Natural killer cell treated with Interleukin-12 subunit alpha and Interleukin-12 subunit beta and Interleukin-15 and Interleukin-18, amount 100 ng/mL, for 72 hours (primary cell): ENCODE measurements at regions not wholly inside any gene's neighbourhood (a gene's known extent, or its start where the extent isn't known, plus 50 kb on each side); places are given as distances from the start of the nearest gene placed in this dataset.

Experiments used
- ATAC-seq, 2 donors: fragments of 150-1000 bp; cut with Tn5 transposase in 1 of 2; sonication (Bioruptor Pico), chemical (Tn5 transposase) in 1 of 2; 2 replicates each; pipeline ENCODE4 v1.10.0; 2021
- DNase-seq: peaks from one replicate; pipeline ENCODE4 v3.0.0; 2022; ENCODE audit warnings: low spot score
- H3K27ac Mint-ChIP-seq, 2 donors: 1 replicate in 1 of 2; 2 replicates in 1 of 2; pipeline ENCODE4 v1.8.0; 2022; ENCODE audit warnings: mixed read lengths in 2 of 2, mild to moderate bottlenecking in 1 of 2, moderate library complexity in 1 of 2
- H3K27me3 Mint-ChIP-seq, 2 donors: 1 replicate in 1 of 2; 2 replicates in 1 of 2; pipeline ENCODE4 v1.8.0; 2022; ENCODE audit warnings: mixed read lengths in 2 of 2
- H3K36me3 Mint-ChIP-seq: one replicate; pipeline ENCODE4 v1.8.0; 2022; ENCODE audit warnings: mixed read lengths
- H3K4me1 Mint-ChIP-seq, 2 donors: 1 replicate in 1 of 2; 2 replicates in 1 of 2; pipeline ENCODE4 v1.8.0; 2022; ENCODE audit warnings: low read depth in 2 of 2, mixed read lengths in 2 of 2, mild to moderate bottlenecking in 1 of 2
- H3K4me3 Mint-ChIP-seq: one replicate; pipeline ENCODE4 v1.8.0; 2022; ENCODE audit warnings: mixed read lengths
- H3K9me3 Mint-ChIP-seq: 2 replicates; pipeline ENCODE4 v1.8.0; 2022; ENCODE audit warnings: mixed read lengths

DNA sequence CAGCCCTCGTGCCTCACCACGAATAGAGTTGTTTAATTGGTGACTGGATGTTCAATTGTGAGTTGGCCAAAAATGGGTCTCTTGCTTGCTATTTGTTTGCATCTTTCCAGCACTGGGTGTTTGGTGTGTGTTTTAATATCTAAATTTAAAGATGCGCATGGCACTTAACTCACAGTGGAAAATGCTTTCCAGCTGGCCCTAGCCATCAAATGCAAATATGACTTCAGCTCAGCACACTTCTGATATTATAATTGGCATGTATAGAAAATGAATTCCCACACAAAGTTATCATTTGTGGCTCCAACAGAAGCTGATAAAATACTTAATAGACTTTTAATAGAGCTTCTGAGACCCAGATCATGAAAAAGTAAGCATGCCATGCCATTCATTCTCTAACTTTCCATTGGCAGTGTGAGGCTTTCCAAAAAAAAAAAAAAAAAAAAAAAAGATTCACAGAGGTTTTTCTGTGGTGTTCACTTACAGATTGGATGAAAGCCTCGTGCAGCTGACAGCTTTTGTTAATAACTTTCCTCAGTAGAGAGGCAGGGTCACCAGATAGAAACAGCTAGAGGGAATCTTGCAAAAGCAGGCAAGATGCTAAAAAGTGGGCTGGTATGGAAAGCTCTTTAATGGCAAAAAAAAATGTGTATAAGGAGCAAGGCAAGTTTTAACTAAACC is 425.2 kb downstream of the GALC start:
- DNase-seq = no peak
- no peaks in the 10 kb centered on the region for H3K36me3 Mint-ChIP-seq
- ATAC-seq = no peak
- H3K27ac Mint-ChIP-seq = no peak overlapping the region
- no peak overlapping the region for H3K4me3 Mint-ChIP-seq
- H3K27me3 Mint-ChIP-seq = no peaks in the 10 kb centered on the region
- no peaks in the 10 kb centered on the region for H3K4me1 Mint-ChIP-seq
- H3K9me3 Mint-ChIP-seq = peaks cover 5% of the 10 kb centered on the region

DNA sequence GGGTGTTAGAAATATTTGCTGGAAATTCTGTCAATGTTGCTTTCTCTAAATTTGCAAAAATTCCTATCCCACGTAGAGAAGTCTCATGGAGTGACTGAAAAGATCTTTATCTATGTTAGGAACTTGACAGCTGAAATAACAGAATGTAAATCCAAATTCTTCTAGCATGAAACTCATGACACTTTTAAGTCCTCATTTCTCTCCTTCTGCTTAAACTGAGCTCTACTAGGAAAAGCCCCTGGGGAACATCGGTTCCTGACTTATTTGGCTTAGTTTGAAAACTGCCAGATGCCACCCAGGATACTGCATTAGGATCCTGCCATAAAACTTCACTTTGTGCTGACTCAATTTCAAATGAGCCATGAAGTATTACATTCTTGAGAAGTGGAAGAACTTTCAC is 426.0 kb downstream of the GALC start:
- Mint-ChIP-seq H3K4me3 (no peak overlapping the region), H3K27ac (no peak overlapping the region), H3K4me1 (no peaks in the 10 kb centered on the region), H3K36me3 (no peaks in the 10 kb centered on the region), H3K27me3 (no peaks in the 10 kb centered on the region), H3K9me3 (peaks cover 8% of the 10 kb centered on the region)
- DNase-seq (no peak), ATAC-seq (no peak)

DNA sequence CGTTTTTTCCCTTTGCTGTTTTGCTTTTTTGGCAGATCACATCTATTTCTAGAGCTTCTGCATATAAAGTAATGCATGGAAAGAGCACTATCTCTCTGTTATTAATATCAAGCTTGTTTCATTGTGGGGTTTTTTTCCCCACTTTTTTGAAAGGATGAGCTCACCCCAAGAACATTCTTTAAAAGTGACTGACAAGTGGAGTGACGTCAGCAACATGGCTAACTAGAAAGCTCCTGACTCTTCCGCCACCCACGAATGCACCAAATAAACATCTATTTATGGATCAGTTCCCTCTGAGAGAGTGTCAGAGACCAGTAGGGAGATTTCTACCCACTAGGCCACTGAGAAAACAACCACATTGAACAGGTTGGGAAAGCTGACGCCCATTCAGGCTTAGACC is 445.4 kb downstream of the GALC start:
- H3K9me3 Mint-ChIP-seq = peaks cover 19% of the 10 kb centered on the region
- H3K4me1 Mint-ChIP-seq = no peaks in the 10 kb centered on the region
- no peaks in the 10 kb centered on the region for H3K27me3 Mint-ChIP-seq
- ATAC-seq = no peak
- H3K4me3 Mint-ChIP-seq = no peak overlapping the region
- DNase-seq = no peak
- H3K36me3 Mint-ChIP-seq = peaks cover 5% of the 10 kb centered on the region
- H3K27ac Mint-ChIP-seq = no peak overlapping the region

DNA sequence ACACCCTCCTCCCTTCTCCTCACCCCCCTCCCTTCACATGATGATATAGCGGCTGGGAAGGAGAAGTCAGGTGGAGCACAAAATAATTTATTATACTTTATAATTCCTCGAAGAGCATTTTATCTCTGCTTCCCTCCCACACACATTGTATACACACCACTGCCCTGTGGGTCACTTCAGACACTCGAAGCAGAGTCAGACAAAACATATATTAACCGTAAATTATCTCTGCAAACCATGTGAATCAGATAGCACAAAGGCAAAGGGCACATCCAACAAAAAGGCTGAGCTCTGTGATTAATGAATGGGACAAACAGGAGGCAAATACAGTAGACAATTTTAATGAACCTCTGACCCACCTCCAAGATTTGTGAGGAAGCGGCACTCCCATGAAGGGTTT is 450.7 kb downstream of the GALC start:
- DNase-seq (no peak), ATAC-seq (no peak)
- Mint-ChIP-seq H3K9me3 (peaks cover 21% of the 10 kb centered on the region), H3K4me3 (no peak overlapping the region), H3K4me1 (no peaks in the 10 kb centered on the region), H3K27me3 (no peaks in the 10 kb centered on the region), H3K27ac (no peak overlapping the region), H3K36me3 (no peaks in the 10 kb centered on the region)

DNA sequence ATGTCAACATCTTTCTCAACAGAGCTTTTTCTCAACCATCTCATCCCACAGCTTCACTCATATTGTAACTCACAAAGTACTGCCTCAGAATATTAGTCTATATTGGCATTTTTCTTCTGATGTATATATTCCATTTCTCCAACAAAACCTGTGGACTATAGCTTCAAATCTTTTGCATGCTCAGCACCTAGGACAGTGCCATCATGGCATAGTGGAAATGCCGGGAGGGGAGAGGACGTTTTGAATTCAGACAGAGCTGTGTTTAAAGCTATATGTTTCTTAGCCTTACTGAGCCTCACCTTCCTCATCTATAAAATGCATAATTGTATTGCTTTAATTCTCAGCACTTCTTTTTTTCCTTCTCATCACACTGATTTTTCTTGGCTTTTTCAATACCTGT is 452.6 kb downstream of the GALC start:
- DNase-seq (no peak), ATAC-seq (no peak)
- H3K4me1 Mint-ChIP-seq = no peaks in the 10 kb centered on the region
- no peaks in the 10 kb centered on the region for H3K36me3 Mint-ChIP-seq
- no peaks in the 10 kb centered on the region for H3K27me3 Mint-ChIP-seq
- H3K27ac Mint-ChIP-seq = no peak overlapping the region
- H3K9me3 Mint-ChIP-seq = peaks cover 22% of the 10 kb centered on the region
- H3K4me3 Mint-ChIP-seq = no peak overlapping the region

DNA sequence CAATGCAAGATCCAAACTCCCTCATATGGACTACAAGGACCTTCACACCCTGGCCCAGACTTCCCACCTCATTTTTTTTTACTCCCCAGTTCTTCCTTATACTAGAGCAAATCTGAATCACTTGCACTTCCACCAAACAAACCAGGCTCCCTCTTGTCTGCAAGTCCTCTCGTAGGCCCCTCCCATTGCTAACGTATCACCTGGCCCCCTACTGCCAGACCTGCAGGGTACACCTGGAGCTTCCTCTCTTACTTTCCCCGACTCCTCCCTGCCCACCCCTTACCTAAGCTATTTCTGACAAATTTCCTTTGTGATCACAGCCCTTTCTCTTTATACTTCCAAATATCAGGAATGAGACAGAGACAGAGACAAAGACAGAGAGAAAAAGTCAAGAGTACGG is 463.9 kb downstream of the GALC start:
- Mint-ChIP-seq H3K4me1 (no peaks in the 10 kb centered on the region), H3K4me3 (no peak overlapping the region), H3K27me3 (no peaks in the 10 kb centered on the region), H3K9me3 (peaks cover 11% of the 10 kb centered on the region), H3K27ac (no peak overlapping the region), H3K36me3 (no peaks in the 10 kb centered on the region)
- DNase-seq = no peak
- ATAC-seq = no peak

DNA sequence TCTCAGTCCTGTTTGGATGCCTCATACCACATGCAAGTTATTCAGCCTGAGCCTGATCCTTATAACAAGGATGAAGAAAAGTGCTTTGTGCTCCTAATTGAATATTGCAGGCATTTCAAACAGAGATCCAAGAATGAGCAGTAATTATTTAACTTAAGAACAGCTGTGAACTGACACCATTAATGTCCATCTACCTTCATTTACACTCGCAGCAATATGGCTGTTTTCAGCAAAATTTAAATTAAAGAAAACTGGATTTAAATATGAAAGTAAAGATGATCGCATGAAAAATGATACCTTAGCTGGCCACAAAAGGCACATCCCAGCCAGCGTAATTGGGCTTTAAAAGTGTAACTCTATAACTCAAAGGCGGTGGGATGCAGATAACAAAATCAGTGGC is 466.3 kb downstream of the GALC start:
- no peak overlapping the region for H3K4me3 Mint-ChIP-seq
- no peak for ATAC-seq
- no peaks in the 10 kb centered on the region for H3K36me3 Mint-ChIP-seq
- H3K27me3 Mint-ChIP-seq = no peaks in the 10 kb centered on the region
- H3K9me3 Mint-ChIP-seq = peaks cover 15% of the 10 kb centered on the region
- no peak overlapping the region for H3K27ac Mint-ChIP-seq
- no peak for DNase-seq
- no peaks in the 10 kb centered on the region for H3K4me1 Mint-ChIP-seq

DNA sequence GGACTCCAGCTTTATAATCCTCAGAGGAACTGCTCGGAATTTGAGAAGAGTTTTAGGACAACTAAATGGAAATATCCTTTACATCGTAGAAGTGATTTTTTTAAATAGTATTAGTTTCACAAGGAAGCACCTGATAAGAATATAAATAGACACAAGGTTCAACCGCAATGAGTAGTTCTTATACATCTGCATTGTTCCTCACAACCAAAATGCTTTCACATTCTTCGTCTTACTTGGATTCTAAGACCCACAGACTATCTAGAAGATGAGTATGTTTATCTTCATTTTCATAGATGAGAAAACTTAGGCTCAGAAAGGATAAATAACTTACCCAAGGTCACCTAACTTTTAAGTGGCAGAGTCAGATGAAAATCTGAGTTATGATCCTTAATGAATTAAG is 469.0 kb downstream of the GALC start:
- no peak for DNase-seq
- no peak overlapping the region for H3K4me3 Mint-ChIP-seq
- no peaks in the 10 kb centered on the region for H3K27me3 Mint-ChIP-seq
- ATAC-seq = no peak
- no peaks in the 10 kb centered on the region for H3K36me3 Mint-ChIP-seq
- no peaks in the 10 kb centered on the region for H3K4me1 Mint-ChIP-seq
- H3K27ac Mint-ChIP-seq = no peak overlapping the region
- peaks cover 11% of the 10 kb centered on the region for H3K9me3 Mint-ChIP-seq

DNA sequence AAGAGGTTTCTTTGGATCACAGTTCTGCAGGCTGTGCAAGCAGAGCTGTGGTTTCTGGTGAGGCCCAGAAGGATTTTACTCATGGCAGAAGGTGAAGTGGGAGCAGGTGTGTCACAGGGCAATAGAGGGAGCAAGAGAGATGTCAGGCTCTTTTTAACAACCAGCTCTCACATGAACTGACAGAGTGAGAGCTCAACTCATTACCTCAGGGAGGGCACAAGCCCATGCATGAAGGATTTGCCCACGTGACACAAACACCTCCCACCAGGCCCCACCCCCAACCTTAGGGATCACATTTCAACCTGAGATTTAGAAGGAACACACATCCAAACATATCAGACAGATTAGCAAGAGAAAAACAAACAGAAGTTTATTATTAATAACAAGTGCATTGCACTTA is 470.4 kb downstream of the GALC start:
- Mint-ChIP-seq H3K27me3 (no peaks in the 10 kb centered on the region), H3K9me3 (peaks cover 5% of the 10 kb centered on the region)
- no peak for ATAC-seq

DNA sequence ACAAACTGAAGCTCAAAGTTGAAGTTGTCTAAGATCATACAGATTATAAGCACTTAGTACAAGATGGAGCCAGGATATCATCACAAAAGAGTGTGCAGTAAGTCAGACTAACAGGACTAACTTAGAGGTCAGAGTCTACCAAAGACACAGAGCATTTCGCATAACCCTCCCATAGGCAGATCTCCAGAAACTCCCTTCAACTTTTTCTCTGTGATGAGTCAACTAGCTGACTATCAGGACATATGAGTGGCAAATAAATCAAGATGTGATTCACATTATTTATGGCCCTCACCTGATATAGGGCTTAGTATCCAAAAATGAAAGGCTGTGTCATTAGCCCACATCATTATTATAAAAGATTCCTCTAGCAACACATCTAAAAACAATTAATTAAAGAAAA is 484.6 kb downstream of the GALC start:
- no peaks in the 10 kb centered on the region for H3K4me1 Mint-ChIP-seq
- no peak overlapping the region for H3K27ac Mint-ChIP-seq
- peaks cover 8% of the 10 kb centered on the region for H3K9me3 Mint-ChIP-seq
- no peaks in the 10 kb centered on the region for H3K27me3 Mint-ChIP-seq
- H3K36me3 Mint-ChIP-seq = no peaks in the 10 kb centered on the region
- ATAC-seq (no peak), DNase-seq (no peak)
- H3K4me3 Mint-ChIP-seq = no peak overlapping the region

More for the DNA sequence above, 470.4 kb downstream of the GALC start:
- Mint-ChIP-seq H3K27ac (no peak overlapping the region), H3K4me3 (no peak overlapping the region), H3K36me3 (no peaks in the 10 kb centered on the region), H3K4me1 (no peaks in the 10 kb centered on the region)
- no peak for DNase-seq

DNA sequence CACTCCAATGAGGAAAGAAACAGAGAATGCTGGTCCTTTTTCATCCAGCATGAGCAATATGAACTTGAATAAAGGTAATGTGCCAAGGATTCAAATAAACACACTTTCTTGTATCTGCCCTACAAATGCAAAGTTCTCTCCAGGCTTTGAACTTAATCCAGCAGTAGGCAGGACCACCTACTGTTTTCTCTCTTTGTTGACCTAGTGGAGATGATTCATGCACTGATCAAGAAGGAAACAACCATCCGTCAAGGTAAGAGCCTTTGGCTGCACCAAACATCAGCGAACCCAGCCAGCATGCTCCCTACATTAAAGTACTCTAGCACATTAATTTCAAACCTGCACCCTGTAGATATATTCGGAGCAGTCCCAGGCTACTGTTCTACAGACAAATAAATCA is 489.3 kb downstream of the GALC start:
- no peak for DNase-seq
- Mint-ChIP-seq H3K9me3 (no peaks in the 10 kb centered on the region), H3K36me3 (no peaks in the 10 kb centered on the region), H3K27me3 (no peaks in the 10 kb centered on the region), H3K4me1 (no peaks in the 10 kb centered on the region), H3K27ac (no peak overlapping the region), H3K4me3 (no peak overlapping the region)
- ATAC-seq = no peak

DNA sequence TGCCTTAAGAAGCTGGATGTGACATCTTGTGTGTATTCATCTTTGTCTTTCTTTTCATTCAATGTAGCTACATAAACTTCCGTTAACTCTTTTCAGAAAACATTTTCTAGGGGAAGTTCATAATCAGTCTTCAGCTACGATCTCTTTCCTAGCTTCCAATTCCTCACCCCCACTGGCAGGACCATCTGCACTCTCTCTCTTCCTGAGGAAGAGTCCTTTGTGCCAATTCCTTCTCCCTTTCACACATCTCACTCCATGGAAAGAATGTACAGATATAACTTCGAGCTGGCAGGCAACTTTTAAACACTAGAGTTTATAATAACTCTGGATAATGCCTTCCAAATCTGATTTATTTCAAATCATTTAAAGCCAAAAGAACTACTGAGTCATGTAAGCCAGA is 495.7 kb downstream of the GALC start:
- DNase-seq = no peak
- H3K27me3 Mint-ChIP-seq = no peaks in the 10 kb centered on the region

DNA sequence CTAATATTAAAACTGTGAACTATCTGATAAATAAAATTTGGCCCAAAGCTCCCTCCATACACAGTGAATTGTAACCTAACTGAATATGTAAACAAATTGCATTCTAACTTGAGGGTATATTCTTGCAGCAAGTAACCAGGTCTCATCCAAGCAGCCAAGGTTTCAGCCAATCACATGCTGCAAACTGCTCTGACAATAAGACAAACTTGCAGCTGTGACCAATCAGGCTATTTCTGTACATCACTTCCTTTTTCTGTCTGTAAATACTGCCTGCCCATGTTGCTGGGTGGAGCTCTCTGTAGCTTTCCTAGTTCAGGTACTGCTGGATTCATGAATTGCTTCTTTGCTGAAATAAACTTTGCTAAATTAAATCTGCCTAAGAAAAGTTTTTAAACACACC is 499.0 kb downstream of the GALC start:
- Mint-ChIP-seq H3K27me3 (no peaks in the 10 kb centered on the region), H3K36me3 (no peaks in the 10 kb centered on the region), H3K4me1 (no peaks in the 10 kb centered on the region), H3K27ac (no peak overlapping the region), H3K4me3 (no peak overlapping the region), H3K9me3 (peaks cover 3% of the 10 kb centered on the region)
- DNase-seq (no peak), ATAC-seq (no peak)

More for the DNA sequence above, 495.7 kb downstream of the GALC start:
- peaks cover 3% of the 10 kb centered on the region for H3K9me3 Mint-ChIP-seq
- H3K36me3 Mint-ChIP-seq = no peaks in the 10 kb centered on the region
- no peak overlapping the region for H3K27ac Mint-ChIP-seq
- no peak overlapping the region for H3K4me3 Mint-ChIP-seq
- no peak for ATAC-seq
- H3K4me1 Mint-ChIP-seq = no peaks in the 10 kb centered on the region

DNA sequence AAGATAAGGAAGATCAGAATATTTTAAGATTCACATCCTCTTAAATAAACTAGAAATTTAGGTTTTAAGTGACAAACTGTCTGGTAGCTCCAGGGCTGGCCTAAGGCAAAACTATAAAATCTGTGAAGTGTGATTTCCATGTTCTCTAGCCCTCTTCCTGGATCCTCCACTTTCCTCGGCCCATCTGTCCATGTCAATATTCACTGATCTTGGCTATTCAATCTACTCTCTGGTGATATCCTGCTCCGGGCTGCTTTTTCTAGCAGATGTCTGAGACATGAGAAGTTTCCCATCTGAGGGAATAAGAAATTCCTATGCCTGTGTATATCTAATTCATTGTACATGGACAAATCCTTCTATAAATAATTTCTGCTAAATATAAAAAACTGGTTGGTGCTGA is 500.4 kb downstream of the GALC start:
- Mint-ChIP-seq H3K36me3 (no peaks in the 10 kb centered on the region), H3K9me3 (peaks cover 3% of the 10 kb centered on the region), H3K27ac (no peak overlapping the region), H3K27me3 (no peaks in the 10 kb centered on the region), H3K4me1 (no peaks in the 10 kb centered on the region), H3K4me3 (no peak overlapping the region)
- no peak for DNase-seq
- ATAC-seq = no peak

DNA sequence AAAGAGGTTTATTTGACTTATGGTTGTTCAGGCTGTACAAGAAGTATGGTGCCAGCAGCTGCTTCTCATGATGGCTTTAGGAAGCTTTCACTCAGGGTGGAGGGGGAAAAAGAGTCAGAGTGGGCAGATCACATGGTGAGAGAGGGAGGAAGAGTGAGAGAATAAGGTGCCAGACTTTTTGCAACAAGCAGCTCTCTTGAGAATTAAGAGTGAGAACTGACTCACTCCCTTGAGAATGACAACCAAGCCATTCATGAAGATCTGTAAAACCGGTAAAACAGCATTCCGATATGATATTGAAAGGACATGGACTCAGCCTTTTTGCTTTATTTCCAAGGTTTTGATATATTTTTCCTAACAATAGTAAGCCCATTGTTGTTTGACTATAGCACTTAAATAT is 501.2 kb downstream of the GALC start:
- Mint-ChIP-seq H3K9me3 (no peaks in the 10 kb centered on the region), H3K27ac (no peak overlapping the region), H3K4me3 (no peak overlapping the region), H3K27me3 (no peaks in the 10 kb centered on the region), H3K36me3 (no peaks in the 10 kb centered on the region), H3K4me1 (no peaks in the 10 kb centered on the region)
- DNase-seq (no peak), ATAC-seq (no peak)
